Suprapubic skin (tissue), 4 donors: ENCODE measurements at regions not wholly inside any gene's neighbourhood (a gene's known extent, or its start where the extent isn't known, plus 50 kb on each side); places are given as distances from the start of the nearest gene placed in this dataset.

Source experiments
- DNase-seq, 2 donors: peaks; one replicate each; pipeline ENCODE4 v3.0.0-alpha.2; 2019; ENCODE audit warnings: low spot score in 2 of 2
- H3K27ac ChIP-seq: fragments of 200-600 bp; sonication (generic); one replicate; pipeline ENCODE4 v1.5.1; 2019
- H3K27me3 ChIP-seq: fragments of 200-600 bp; sonication (generic); one replicate; pipeline ENCODE4 v1.5.1; 2019
- H3K36me3 ChIP-seq: fragments of 200-600 bp; sonication (generic); one replicate; pipeline ENCODE4 v1.5.1; 2019
- H3K4me1 ChIP-seq: fragments of 200-600 bp; sonication (generic); one replicate; pipeline ENCODE4 v1.5.1; 2019
- H3K4me3 ChIP-seq: fragments of 200-600 bp; sonication (generic); one replicate; pipeline ENCODE4 v1.5.1; 2019; ENCODE audit warnings: mild to moderate bottlenecking
- H3K9me3 ChIP-seq: fragments of 200-600 bp; sonication (generic); one replicate; pipeline ENCODE4 v1.5.1; 2019
- EP300 ChIP-seq: sonication (generic); formaldehyde crosslinking; IDR thresholded peaks from one replicate; pipeline ENCODE4 v1.6.1; 2017; ENCODE audit warnings: antibody characterized with exemption
- POLR2A ChIP-seq, 2 donors: fragments of 450-650 bp; IDR thresholded peaks; one replicate each; pipeline ENCODE4 v1.6.1; 2017; ENCODE audit warnings: antibody characterized with exemption in 2 of 2, mild to moderate bottlenecking in 2 of 2, moderate library complexity in 2 of 2
- POLR2AphosphoS5 ChIP-seq, 3 donors: sonication (generic); formaldehyde crosslinking; IDR thresholded peaks; one replicate each; pipeline ENCODE4 v1.6.1; 2017; ENCODE audit warnings: antibody characterized with exemption in 3 of 3
- WGBS: methylation state at CpG from one replicate; pipeline ENCODE4 v1.1.5; 2018; 5-methylcytosine and 5-hydroxymethylcytosine counted together
- TF ChIP-seq, protein P1 (sequence below), 2 donors: fragments of 200-600 bp in 1 of 2; fragments of 450-650 bp in 1 of 2; sonication (generic) in 1 of 2; IDR thresholded peaks; one replicate each; pipeline ENCODE4 v1.5.1; 2016 to 2019; ENCODE audit warnings: antibody characterized with exemption in 2 of 2, mild to moderate bottlenecking in 1 of 2, moderate library complexity in 1 of 2

DNA sequence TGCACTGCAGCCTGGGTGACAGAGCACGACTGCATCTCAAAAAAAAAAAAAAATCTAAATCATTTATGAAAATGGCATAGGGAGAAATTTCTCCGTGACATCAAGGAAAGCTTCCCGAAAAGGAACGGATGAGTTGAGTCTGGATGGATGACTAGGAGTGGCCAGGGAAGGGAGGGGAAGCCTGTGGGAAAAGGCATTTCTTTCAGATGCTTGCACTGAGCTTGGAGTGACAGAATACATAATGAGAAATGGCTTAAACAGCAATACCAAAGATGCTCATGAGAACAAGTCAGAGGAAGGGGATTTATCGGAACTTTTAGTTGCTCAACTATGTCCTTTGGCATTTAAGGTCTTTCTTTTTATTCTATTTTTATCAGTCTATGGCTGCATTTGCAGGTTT is 1369.2 kb upstream of the TMEM132C start:
- Histone ChIP-seq H3K27me3 (no peaks in the 10 kb centered on the region), H3K9me3 (no peaks in the 10 kb centered on the region), H3K27ac (no peak overlapping the region), H3K4me1 (no peaks in the 10 kb centered on the region), H3K4me3 (no peak overlapping the region), H3K36me3 (no peaks in the 10 kb centered on the region)
- no peak for TF ChIP-seq POLR2A (IDR thresholded peaks at IDR 0.05)
- TF ChIP-seq, protein P1, sequence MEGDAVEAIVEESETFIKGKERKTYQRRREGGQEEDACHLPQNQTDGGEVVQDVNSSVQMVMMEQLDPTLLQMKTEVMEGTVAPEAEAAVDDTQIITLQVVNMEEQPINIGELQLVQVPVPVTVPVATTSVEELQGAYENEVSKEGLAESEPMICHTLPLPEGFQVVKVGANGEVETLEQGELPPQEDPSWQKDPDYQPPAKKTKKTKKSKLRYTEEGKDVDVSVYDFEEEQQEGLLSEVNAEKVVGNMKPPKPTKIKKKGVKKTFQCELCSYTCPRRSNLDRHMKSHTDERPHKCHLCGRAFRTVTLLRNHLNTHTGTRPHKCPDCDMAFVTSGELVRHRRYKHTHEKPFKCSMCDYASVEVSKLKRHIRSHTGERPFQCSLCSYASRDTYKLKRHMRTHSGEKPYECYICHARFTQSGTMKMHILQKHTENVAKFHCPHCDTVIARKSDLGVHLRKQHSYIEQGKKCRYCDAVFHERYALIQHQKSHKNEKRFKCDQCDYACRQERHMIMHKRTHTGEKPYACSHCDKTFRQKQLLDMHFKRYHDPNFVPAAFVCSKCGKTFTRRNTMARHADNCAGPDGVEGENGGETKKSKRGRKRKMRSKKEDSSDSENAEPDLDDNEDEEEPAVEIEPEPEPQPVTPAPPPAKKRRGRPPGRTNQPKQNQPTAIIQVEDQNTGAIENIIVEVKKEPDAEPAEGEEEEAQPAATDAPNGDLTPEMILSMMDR (IDR thresholded peaks at IDR 0.05): no peak
- no peak for DNase-seq
- 91% methylated on average over 5 of the region's 5 CpGs for WGBS

DNA sequence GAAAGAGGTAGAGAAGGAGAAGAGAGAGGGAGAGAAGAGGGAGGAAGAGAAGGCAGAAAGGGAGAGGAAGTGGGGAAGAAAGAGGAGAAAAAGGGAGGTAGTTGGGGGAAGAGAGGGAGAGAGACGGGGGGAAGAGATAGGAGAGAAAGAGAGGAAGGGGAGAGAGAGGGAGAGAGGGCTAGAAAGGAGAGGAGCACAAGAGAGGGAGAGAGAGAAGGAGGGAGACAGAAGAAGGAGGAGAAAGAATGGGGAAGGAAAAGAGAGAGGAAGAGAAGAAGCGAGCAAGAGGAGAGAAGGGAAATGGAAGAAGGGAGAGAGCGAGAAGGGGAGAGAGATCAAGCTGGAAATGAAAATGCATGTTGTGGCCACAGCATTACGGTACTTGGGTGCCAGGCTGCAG is 1368.4 kb upstream of the TMEM132C start:
- no peak overlapping the region for H3K27ac ChIP-seq
- H3K9me3 ChIP-seq: no peaks in the 10 kb centered on the region
- no peak overlapping the region for H3K4me3 ChIP-seq
- TF ChIP-seq POLR2A (IDR thresholded peaks at IDR 0.05): no peak
- TF ChIP-seq, protein P1 (IDR thresholded peaks at IDR 0.05): no peak
- TF ChIP-seq POLR2AphosphoS5 (IDR thresholded peaks at IDR 0.05): no peak
- no peak for TF ChIP-seq EP300
- 83% methylated on average over 4 of the region's 4 CpGs for WGBS
- H3K27me3 ChIP-seq: no peaks in the 10 kb centered on the region
- H3K36me3 ChIP-seq: no peaks in the 10 kb centered on the region
- no peak for DNase-seq
- H3K4me1 ChIP-seq: no peaks in the 10 kb centered on the region

DNA sequence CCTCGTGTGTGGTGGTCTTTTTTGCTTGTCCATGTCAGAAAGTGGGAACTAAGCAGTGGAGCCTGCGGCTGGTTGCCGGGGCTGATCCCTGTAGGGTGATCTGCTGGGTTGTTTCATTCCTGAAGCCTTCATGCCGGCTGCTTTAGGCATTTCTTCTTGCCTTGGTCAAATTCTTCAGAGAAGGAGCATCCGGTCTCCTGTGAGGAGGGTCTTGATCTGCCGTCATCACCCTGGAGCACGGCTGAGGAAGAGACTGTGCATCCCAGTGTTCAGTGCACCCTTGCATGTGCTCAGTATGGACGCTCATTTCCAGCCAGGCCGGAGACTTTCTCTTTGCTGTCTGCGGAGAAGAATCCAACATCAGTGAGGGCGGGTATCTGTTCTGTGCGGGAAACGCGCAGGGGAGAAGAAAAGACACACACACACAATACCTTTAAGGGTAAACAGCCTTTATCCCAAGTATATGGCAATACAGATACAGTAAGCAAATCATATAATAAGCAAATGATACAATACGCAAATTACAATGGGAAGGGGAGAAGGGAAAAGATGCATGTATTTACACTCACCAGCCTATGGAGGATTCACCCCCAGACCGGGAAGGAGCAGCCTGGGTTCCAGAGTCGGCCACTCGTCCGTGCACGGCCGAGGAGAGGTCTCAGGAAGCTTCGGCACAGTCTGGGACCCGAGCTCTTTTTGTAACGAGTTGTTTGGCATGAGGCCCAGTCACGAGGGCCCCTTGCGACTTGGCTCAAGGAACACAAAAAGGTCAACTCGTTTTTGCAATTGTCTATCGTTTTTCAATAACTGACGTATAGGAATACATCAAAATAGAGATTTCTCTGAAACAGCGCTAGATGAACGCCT is 1366.8 kb upstream of the TMEM132C start:
- Histone ChIP-seq H3K27me3 (peaks cover 3% of the 10 kb centered on the region), H3K9me3 (no peaks in the 10 kb centered on the region), H3K4me1 (no peaks in the 10 kb centered on the region), H3K36me3 (no peaks in the 10 kb centered on the region), H3K4me3 (no peak overlapping the region), H3K27ac (no peak overlapping the region)
- TF ChIP-seq POLR2AphosphoS5 (IDR thresholded peaks at IDR 0.05): no peak
- TF ChIP-seq EP300: no peak
- TF ChIP-seq, protein P1 (IDR thresholded peaks at IDR 0.05): no peak
- TF ChIP-seq POLR2A (IDR thresholded peaks at IDR 0.05): no peak
- no peak for DNase-seq
- WGBS: 85% methylated on average over 31 of the region's 31 CpGs

DNA sequence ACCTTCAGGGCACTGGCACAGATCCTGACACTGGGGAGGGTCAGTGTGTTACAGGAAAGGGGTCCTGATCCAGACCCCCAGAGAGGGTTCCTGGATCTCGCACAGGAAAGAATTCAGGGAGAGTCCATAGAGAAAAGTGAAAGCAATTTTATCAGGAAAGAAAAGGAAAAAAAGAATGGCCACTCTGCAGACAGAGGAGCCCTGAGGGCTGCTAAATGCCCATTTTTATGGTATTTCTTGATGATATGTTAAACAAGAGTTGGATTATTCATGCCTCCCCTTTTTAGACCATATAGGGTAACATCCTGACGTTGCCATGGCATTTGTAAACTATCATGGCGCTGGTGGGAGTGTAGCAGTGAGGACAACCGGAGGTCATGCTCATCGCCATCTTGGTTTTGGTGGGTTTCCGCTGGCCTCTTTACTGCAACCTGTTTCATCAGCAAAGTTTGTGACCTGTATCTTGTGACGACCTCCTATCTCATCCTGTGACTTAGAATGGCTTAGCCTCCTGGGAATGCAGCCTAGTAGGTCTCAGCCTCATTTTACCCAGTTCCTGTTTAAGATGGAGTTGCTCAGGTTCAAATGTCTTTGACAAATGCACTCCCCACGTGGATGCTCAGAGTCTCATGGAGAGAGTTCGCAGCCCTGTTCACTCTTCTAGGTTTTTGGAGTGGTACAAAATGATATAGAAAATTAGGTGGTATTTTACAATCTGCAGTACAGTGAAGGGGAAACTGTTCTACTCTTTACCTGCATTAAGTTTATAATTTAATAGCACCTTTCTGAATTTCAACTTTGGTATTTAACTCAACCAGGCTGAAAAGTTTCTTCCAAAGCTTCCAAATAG is 1363.7 kb upstream of the TMEM132C start:
- Histone ChIP-seq H3K9me3 (no peaks in the 10 kb centered on the region), H3K4me3 (no peak overlapping the region), H3K36me3 (no peaks in the 10 kb centered on the region), H3K27ac (no peak overlapping the region), H3K27me3 (peaks cover 4% of the 10 kb centered on the region), H3K4me1 (no peaks in the 10 kb centered on the region)
- DNase-seq: no peak
- TF ChIP-seq, protein P1 (IDR thresholded peaks at IDR 0.05): no peak
- TF ChIP-seq POLR2AphosphoS5 (IDR thresholded peaks at IDR 0.05) (no peak), POLR2A (IDR thresholded peaks at IDR 0.05) (no peak), EP300 (no peak)
- WGBS: 71% methylated on average over 9 of the region's 9 CpGs

DNA sequence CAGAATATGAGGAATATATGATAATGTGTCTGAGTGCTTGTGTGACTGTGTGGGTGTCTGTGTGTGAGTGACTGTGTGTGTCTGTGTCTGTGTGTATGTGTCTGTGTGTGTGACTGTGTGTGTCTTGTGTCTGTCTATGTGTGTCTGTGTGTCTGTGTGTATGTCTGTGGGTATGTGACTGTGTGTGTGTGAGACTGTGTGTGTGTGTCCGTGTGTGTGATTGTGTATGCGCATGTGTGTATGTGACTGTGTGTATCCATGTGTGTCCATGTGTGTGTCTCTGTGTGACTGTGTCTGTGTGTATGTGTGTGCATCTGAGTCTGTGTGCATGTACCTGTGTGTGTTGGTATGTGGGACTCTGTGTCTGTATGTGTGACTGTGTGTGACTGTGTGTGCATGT is 1361.2 kb upstream of the TMEM132C start:
- Histone ChIP-seq H3K27me3 (peaks cover 4% of the 10 kb centered on the region), H3K36me3 (no peaks in the 10 kb centered on the region), H3K4me1 (no peaks in the 10 kb centered on the region), H3K4me3 (no peak overlapping the region), H3K9me3 (peaks cover 3% of the 10 kb centered on the region), H3K27ac (no peak overlapping the region)
- WGBS: 80% methylated on average over 1 of the region's 2 CpGs
- DNase-seq: no peak
- TF ChIP-seq POLR2A (IDR thresholded peaks at IDR 0.05): no peak
- no peak for TF ChIP-seq EP300
- TF ChIP-seq, protein P1 (IDR thresholded peaks at IDR 0.05): no peak
- no peak for TF ChIP-seq POLR2AphosphoS5 (IDR thresholded peaks at IDR 0.05)
